ENCODE measurements at regions not wholly inside any gene's neighbourhood (a gene's known extent, or its start where the extent isn't known, plus 50 kb on each side); places are given as distances from the start of the nearest gene placed in this dataset.

DNA sequence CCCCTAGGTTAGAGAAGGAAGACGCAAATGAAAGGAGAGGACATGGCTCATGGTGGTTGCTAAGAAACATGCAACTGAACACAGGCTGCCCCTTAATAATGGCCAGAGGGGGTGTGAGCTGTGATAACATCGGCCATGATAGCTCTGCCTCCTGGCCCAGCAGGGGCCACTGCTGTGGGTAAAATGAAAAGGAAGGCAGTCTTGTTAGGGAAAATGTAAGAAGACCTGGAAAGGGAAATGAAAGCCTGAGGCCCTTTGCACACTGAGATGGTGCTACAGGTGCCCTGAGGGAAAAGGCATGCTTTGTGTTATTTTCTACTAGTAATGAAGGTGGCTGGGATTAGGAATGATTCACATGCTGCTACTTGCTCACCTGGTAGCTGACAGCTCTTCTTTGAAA is 123.6 kb upstream of the MID1 start:
- peaks cover 40% of the 10 kb centered on the region for H3K4me1 ChIP-seq (ENCODE audit: control insufficient read depth, insufficient read depth, low read length)
- no peaks in the 10 kb centered on the region for H3K36me3 ChIP-seq (ENCODE audit: control insufficient read depth, insufficient read depth, low read length)
- H3K27ac ChIP-seq (ENCODE audit: low read depth, low read length): no peak overlapping the region
- no peaks in the 10 kb centered on the region for H3K9me3 ChIP-seq (ENCODE audit: control insufficient read depth, insufficient read depth, low read depth, low read length)
- H3K27me3 ChIP-seq (ENCODE audit: control insufficient read depth, insufficient read depth, low read length): no peaks in the 10 kb centered on the region
- H3K4me3 ChIP-seq (ENCODE audit: low read depth, low read length): no peak overlapping the region
- no peak overlapping the region for H3K9ac ChIP-seq (ENCODE audit: low read length)

DNA sequence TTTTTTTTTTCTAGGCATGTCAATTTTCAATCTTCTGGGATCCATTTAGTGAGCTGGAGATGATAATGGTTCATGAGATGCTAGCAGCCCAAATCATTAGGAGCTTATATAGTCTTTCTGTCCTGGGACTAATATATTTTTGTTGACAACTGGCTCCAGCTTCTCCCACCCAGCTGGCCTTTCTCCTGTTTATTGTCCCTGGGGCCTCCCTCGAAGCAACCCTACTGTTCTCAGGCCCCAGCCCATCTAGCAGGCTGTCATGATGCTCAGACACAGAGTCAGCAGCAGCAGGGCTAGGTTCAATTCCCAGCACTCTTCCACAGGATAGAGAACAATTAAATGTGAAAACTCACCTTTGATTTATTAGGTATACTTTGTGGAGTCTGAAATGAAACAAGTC is 127.6 kb upstream of the MID1 start:
- H3K27ac ChIP-seq (ENCODE audit: low read depth, low read length): no peak overlapping the region
- no peaks in the 10 kb centered on the region for H3K9me3 ChIP-seq (ENCODE audit: control insufficient read depth, insufficient read depth, low read depth, low read length)
- H3K4me3 ChIP-seq (ENCODE audit: low read depth, low read length): no peak overlapping the region
- H3K36me3 ChIP-seq (ENCODE audit: control insufficient read depth, insufficient read depth, low read length): no peaks in the 10 kb centered on the region
- H3K27me3 ChIP-seq (ENCODE audit: control insufficient read depth, insufficient read depth, low read length): no peaks in the 10 kb centered on the region; the same call in 1 of the 2 replicates
- peaks cover 39% of the 10 kb centered on the region for H3K4me1 ChIP-seq (ENCODE audit: control insufficient read depth, insufficient read depth, low read length)
- no peak overlapping the region for H3K9ac ChIP-seq (ENCODE audit: low read length)

DNA sequence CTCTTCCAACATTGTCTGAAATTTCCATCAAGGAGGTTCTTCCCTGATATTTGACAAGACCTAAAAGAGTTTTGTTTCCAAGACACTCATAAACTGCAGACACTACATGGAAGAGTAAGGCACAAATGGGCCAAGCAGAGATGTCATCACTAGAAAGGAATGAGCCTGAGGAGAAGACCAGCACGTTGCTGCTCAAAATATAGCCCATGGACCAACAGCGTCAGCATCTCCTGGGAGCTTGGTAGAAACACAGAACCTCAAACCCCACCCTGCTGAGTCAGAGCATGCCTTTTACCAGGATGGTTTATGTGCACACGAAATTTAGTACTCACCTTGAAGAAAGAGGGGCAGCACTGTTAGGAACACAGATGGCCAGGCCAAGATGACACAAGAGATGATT is 128.7 kb upstream of the MID1 start:
- Histone ChIP-seq H3K4me3 (ENCODE audit: low read depth, low read length) (no peak overlapping the region), H3K9me3 (ENCODE audit: control insufficient read depth, insufficient read depth, low read depth, low read length) (no peaks in the 10 kb centered on the region), H3K27me3 (ENCODE audit: control insufficient read depth, insufficient read depth, low read length) (no peaks in the 10 kb centered on the region; the same call in 1 of the 2 replicates), H3K9ac (ENCODE audit: low read length) (no peak overlapping the region), H3K36me3 (ENCODE audit: control insufficient read depth, insufficient read depth, low read length) (no peaks in the 10 kb centered on the region), H3K4me1 (ENCODE audit: control insufficient read depth, insufficient read depth, low read length) (peaks cover 32% of the 10 kb centered on the region), H3K27ac (ENCODE audit: low read depth, low read length) (no peak overlapping the region)

DNA sequence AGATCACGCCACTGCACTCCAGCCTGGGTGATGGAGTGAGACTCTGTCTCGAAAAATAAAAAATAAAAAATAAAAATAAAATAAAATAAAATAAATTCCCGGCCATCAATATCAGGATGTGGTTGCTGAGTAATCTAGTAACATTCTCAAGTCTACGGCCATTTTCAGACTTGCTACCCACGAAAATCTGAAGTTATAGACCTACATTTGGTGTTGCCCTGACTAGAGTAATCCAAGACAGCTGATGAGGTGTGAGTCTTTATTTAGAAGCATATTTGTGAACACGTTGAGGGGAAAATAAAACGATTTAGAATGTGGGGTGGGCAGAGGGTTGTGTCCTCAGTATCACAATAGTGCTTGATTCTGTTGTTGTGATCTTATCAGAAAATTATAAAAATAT is 130.2 kb upstream of the MID1 start:
- Histone ChIP-seq H3K4me3 (ENCODE audit: low read depth, low read length) (no peak overlapping the region), H3K9ac (ENCODE audit: low read length) (no peak overlapping the region), H3K27me3 (ENCODE audit: control insufficient read depth, insufficient read depth, low read length) (no peaks in the 10 kb centered on the region; the same call in 1 of the 2 replicates), H3K4me1 (ENCODE audit: control insufficient read depth, insufficient read depth, low read length) (peaks cover 33% of the 10 kb centered on the region), H3K27ac (ENCODE audit: low read depth, low read length) (no peak overlapping the region), H3K36me3 (ENCODE audit: control insufficient read depth, insufficient read depth, low read length) (no peaks in the 10 kb centered on the region), H3K9me3 (ENCODE audit: control insufficient read depth, insufficient read depth, low read depth, low read length) (no peaks in the 10 kb centered on the region)

DNA sequence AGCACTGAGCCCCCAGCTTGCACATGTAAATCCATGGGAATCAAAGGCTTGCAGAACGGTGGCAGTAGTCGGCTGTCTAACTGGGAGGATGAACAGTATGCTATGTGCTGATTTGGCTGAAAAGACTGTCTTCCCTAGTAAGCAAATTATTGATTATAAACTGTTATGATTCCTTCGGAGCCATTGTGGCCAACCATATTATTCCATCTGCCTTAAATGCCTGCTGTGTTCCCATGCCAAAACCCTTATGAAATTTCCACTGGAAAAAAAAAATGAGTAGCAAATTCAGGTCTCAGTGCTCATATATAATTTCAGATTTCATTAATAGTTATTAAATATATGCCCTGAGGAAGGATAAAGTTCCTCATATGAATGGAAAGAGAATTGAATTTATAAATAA is 132.7 kb upstream of the MID1 start:
- no peak overlapping the region for H3K9ac ChIP-seq (ENCODE audit: low read length)
- H3K9me3 ChIP-seq (ENCODE audit: control insufficient read depth, insufficient read depth, low read depth, low read length): no peaks in the 10 kb centered on the region
- H3K4me3 ChIP-seq (ENCODE audit: low read depth, low read length): no peak overlapping the region
- no peaks in the 10 kb centered on the region for H3K36me3 ChIP-seq (ENCODE audit: control insufficient read depth, insufficient read depth, low read length)
- H3K27ac ChIP-seq (ENCODE audit: low read depth, low read length): no peak overlapping the region
- peaks cover 37% of the 10 kb centered on the region for H3K4me1 ChIP-seq (ENCODE audit: control insufficient read depth, insufficient read depth, low read length)
- no peaks in the 10 kb centered on the region; the same call in 1 of the 2 replicates for H3K27me3 ChIP-seq (ENCODE audit: control insufficient read depth, insufficient read depth, low read length)

DNA sequence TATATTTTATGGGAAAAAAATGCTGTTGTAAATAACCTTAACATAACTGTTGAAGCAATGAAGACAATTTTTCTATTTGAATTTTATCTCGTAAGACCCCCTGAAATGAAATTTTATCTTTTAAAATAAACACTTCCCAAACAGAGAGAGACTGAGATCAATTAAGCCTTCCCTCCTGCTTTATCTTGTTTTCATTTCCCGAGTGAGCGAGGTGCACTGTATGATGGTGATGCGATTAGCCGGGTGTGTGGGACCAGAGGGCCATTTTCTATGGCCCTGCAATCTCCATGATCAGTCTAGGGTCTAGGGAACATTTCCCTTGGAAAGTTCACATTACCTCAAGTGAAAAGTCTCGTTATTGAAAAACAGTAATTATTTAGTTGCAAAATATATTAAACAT is 134.1 kb upstream of the MID1 start:
- H3K4me1 ChIP-seq (ENCODE audit: control insufficient read depth, insufficient read depth, low read length): peaks cover 43% of the 10 kb centered on the region
- H3K9me3 ChIP-seq (ENCODE audit: control insufficient read depth, insufficient read depth, low read depth, low read length): no peaks in the 10 kb centered on the region
- no peak overlapping the region for H3K9ac ChIP-seq (ENCODE audit: low read length)
- no peak overlapping the region for H3K4me3 ChIP-seq (ENCODE audit: low read depth, low read length)
- no peaks in the 10 kb centered on the region for H3K36me3 ChIP-seq (ENCODE audit: control insufficient read depth, insufficient read depth, low read length)
- peak overlapping the region; percentile 85; the same call in 1 of the 2 replicates for H3K27ac ChIP-seq (ENCODE audit: low read depth, low read length)
- H3K27me3 ChIP-seq (ENCODE audit: control insufficient read depth, insufficient read depth, low read length): no peaks in the 10 kb centered on the region; the same call in 1 of the 2 replicates

- no peaks in the 10 kb centered on the region for H3K9me3 ChIP-seq (ENCODE audit: control insufficient read depth, insufficient read depth, low read depth, low read length)
- peak overlapping the region; percentile 85; the same call in 1 of the 2 replicates for H3K27ac ChIP-seq (ENCODE audit: low read depth, low read length)
- peaks cover 54% of the 10 kb centered on the region for H3K4me1 ChIP-seq (ENCODE audit: control insufficient read depth, insufficient read depth, low read length)
- H3K9ac ChIP-seq (ENCODE audit: low read length): peak overlapping the region; percentile 55
- no peaks in the 10 kb centered on the region; the same call in 1 of the 2 replicates for H3K27me3 ChIP-seq (ENCODE audit: control insufficient read depth, insufficient read depth, low read length)
- H3K36me3 ChIP-seq (ENCODE audit: control insufficient read depth, insufficient read depth, low read length): no peaks in the 10 kb centered on the region
- H3K4me3 ChIP-seq (ENCODE audit: low read depth, low read length): no peak overlapping the region
These were observed 135.3 kb upstream of the MID1 start for GRCh38 chrX:10755439-10756334.

GRCh38 chrX:10756441-10756840 is 136.1 kb upstream of the MID1 start:
- no peaks in the 10 kb centered on the region for H3K9me3 ChIP-seq (ENCODE audit: control insufficient read depth, insufficient read depth, low read depth, low read length)
- peaks cover 1% of the 10 kb centered on the region; the same call in 1 of the 2 replicates for H3K27me3 ChIP-seq (ENCODE audit: control insufficient read depth, insufficient read depth, low read length)
- no peaks in the 10 kb centered on the region for H3K36me3 ChIP-seq (ENCODE audit: control insufficient read depth, insufficient read depth, low read length)
- H3K9ac ChIP-seq (ENCODE audit: low read length): peak overlapping the region; percentile 55
- peaks cover 62% of the 10 kb centered on the region for H3K4me1 ChIP-seq (ENCODE audit: control insufficient read depth, insufficient read depth, low read length)
- H3K27ac ChIP-seq (ENCODE audit: low read depth, low read length): peak overlapping the region; percentile 85; the same call in 1 of the 2 replicates
- H3K4me3 ChIP-seq (ENCODE audit: low read depth, low read length): no peak overlapping the region

GRCh38 chrX:10759141-10759799 is 138.9 kb upstream of the MID1 start:
- H3K36me3 ChIP-seq (ENCODE audit: control insufficient read depth, insufficient read depth, low read length): no peaks in the 10 kb centered on the region
- H3K4me1 ChIP-seq (ENCODE audit: control insufficient read depth, insufficient read depth, low read length): peaks cover 58% of the 10 kb centered on the region
- H3K9me3 ChIP-seq (ENCODE audit: control insufficient read depth, insufficient read depth, low read depth, low read length): no peaks in the 10 kb centered on the region
- peak overlapping the region; percentile 48; the same call in 1 of the 2 replicates for H3K27ac ChIP-seq (ENCODE audit: low read depth, low read length)
- peak overlapping the region; percentile 42 for H3K9ac ChIP-seq (ENCODE audit: low read length)
- peaks cover 2% of the 10 kb centered on the region; the same call in 1 of the 2 replicates for H3K27me3 ChIP-seq (ENCODE audit: control insufficient read depth, insufficient read depth, low read length)
- peak overlapping the region; percentile 31 for H3K4me3 ChIP-seq (ENCODE audit: low read depth, low read length)

- no peak overlapping the region for H3K27ac ChIP-seq (ENCODE audit: low read depth, low read length)
- no peak overlapping the region for H3K4me3 ChIP-seq (ENCODE audit: low read depth, low read length)
- no peak overlapping the region for H3K9ac ChIP-seq (ENCODE audit: low read length)
- peaks cover 2% of the 10 kb centered on the region; the same call in 1 of the 2 replicates for H3K27me3 ChIP-seq (ENCODE audit: control insufficient read depth, insufficient read depth, low read length)
- no peaks in the 10 kb centered on the region for H3K9me3 ChIP-seq (ENCODE audit: control insufficient read depth, insufficient read depth, low read depth, low read length)
- peaks cover 38% of the 10 kb centered on the region for H3K4me1 ChIP-seq (ENCODE audit: control insufficient read depth, insufficient read depth, low read length)
- H3K36me3 ChIP-seq (ENCODE audit: control insufficient read depth, insufficient read depth, low read length): no peaks in the 10 kb centered on the region
These were observed 141.1 kb upstream of the MID1 start for GRCh38 chrX:10761447-10761846.

DNA sequence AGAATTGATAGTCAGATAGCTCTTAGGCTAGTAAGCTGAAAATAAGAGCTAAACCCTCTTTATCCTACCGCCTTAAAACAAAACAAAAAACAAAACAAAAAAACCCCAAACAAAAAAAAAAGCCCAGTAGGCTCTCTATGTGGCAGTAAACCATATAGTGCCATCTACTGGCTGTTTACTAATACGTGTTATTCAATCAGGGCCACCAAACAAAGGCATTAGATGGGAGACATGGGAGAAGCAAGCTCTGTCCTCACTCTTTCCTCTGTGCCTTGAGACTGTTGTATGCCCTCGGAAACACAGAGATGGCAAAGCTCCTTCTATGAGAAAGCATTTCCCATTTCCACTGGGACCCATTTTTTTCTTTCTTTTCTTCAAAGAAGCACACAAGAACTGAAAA is 148.8 kb upstream of the MID1 start:
- H3K27me3 ChIP-seq (ENCODE audit: control insufficient read depth, insufficient read depth, low read length): no peaks in the 10 kb centered on the region; the same call in 1 of the 2 replicates
- H3K9ac ChIP-seq (ENCODE audit: low read length): no peak overlapping the region
- H3K4me3 ChIP-seq (ENCODE audit: low read depth, low read length): 0 out of 2 replicates have a peak overlapping the region, but pooled peaks have one; percentile 1
- no peak overlapping the region for H3K27ac ChIP-seq (ENCODE audit: low read depth, low read length)
- no peaks in the 10 kb centered on the region for H3K36me3 ChIP-seq (ENCODE audit: control insufficient read depth, insufficient read depth, low read length)
- H3K4me1 ChIP-seq (ENCODE audit: control insufficient read depth, insufficient read depth, low read length): peaks cover 15% of the 10 kb centered on the region
- H3K9me3 ChIP-seq (ENCODE audit: control insufficient read depth, insufficient read depth, low read depth, low read length): no peaks in the 10 kb centered on the region

All from HUES6 (cell line).